Stimulated activated CD4-positive, alpha-beta T cell treated with anti-CD3 and anti-CD28 coated beads, TNF-alpha, amount 100 ng/mL, for 1 hour (primary cell): ENCODE measurements at regions not wholly inside any gene's neighbourhood (a gene's known extent, or its start where the extent isn't known, plus 50 kb on each side); places are given as distances from the start of the nearest gene placed in this dataset.

Experiments
- DNase-seq, 3 donors: peaks; one replicate each; pipeline ENCODE4 v3.0.0-alpha.2; 2020; ENCODE audit warnings: low read depth in 3 of 3, low spot score in 1 of 3

DNA sequence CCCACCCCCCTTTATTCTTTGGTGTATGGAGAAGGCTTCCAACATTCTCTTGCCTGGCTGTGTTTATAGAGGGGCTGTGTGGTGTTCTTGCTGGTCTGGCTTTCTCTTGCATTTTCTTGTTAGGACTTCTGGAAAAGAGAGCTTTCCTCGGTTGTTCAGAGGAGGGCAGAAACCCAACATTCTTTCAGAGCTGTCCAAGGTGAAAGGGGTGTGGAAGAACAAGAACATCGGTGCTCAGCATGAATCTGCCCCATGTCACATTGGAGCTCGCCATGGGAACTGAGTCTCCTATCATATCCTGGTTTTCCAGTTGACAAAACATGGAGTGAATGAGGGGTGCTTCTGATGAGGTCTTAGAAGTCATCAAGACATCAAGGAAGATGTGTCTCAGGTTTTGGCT is 281.8 kb downstream of the RNF144B start:
- no peak for DNase-seq

DNA sequence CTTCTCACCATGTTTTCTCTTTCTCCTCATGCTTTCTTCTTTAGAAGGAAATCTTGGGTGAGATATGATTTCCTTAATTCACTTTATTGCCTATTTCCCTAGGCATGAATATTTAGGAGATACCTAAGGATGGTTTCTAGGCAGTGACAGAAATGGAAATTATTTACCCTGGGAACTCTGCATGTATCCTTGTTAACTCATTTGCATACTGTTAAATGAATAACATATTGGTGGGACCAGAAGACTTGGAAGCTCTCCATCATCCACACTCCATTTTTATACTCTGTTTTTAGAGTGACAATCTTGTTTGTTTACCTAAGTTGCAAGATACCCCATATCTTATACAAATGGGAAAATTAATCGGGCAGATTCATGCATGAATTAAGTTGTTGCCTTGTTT is 285.7 kb downstream of the RNF144B start:
- DNase-seq, result no peak

DNA sequence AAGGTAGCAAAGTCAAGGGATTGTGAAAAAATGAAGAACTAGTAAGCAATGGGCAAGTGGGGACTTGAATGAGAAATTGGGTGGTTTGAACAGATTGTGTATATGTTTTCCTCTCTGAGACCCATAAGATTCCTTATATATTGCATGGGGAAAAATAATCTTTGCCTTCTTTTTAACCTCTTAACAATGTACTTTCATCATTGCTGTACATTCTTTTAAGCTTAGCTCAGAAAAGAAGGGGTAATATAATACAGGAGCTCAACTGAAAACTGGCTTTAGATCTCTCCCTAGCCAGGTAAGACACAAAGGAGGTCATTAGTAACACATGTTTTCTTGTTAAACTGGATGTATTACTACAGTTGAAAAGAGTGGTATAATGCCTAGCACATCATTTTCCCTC is 287.2 kb downstream of the RNF144B start:
- DNase-seq, result no peak

DNA sequence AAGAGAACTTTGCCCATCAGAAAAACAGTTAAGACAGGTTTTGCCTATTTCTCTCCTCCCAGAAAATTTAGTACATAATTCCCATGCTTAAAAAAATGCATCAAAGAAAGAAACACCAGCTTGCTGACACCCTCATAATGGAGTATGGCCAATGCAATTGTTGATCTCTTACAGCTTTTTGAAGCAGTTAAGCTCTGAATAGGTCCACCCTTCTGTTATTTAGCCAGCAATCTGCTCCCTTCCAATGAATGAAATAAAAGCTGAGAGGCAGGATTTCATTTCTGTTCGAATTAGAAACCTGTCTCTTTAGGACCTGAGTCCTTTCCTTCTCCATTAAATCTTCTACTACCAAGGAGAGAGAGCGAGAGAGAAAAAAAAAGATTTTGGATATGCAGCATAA is 288.7 kb downstream of the RNF144B start:
- no peak for DNase-seq

DNA sequence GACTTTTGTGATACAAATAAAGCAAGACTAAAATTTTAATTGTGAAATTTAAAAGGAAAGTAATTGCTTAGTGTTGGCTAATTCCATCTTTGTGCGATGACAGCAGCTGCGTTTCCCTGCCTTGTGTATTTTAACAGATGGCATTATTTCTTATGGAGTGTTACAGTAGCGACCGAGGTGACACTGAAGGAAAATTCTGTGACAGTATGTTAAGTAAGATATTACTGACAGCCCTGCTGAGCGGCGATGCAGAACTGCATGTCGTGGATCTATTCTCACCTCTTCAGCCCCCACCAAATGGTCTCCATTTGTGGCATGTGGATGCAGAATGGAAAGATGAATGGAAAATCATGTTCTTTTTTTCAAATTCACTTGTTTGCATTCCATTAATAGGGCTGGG is 289.4 kb downstream of the RNF144B start:
- DNase-seq, result no peak

DNA sequence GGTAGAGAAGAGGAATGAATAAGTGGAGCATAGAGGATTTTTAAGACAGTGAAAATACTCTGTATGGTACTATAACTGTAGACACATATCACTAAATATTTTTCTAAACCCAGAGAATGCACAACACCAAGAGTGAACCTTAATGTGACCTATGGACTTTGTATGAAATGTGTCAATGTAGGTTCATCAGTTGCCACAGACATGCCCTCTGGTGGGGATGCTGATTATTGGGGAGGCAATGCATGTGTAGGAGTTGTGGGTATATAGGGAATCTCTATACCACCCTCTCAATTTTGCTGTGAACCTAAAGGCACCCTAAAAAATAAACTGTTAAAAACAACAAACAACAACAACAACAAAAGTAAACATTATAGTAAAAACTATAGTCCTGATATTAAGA is 293.7 kb downstream of the RNF144B start:
- no peak for DNase-seq

DNA sequence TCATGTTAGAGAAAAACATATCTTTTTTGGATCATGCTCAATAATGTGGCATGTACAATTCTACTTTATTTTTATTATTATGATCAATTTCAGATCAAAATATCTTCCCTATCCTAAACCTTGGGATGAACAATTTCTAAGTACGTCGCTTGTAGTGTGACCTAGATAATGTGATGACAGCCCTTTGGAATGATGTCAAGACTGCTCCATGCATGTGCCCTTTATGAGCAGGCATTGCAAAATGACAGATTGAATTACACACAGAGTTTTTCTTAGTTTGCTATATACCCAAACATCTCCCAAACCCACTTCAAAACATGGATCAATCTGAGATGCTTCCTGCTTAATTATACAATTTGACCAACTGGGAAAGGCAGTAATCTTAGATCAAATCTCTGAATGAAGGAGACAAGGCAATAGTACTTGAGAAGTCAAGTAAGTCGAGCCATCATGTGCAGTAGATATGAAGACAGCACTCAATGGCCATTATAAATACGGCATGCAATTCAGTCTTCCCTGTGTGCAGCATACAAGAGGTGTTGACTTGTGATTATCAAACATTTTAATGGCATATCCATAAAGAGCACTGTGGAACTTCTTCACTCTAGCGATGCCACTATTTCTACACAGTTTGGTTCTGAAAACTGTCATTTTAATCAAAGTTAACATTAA is 294.8 kb downstream of the RNF144B start:
- DNase-seq, result no peak

DNA sequence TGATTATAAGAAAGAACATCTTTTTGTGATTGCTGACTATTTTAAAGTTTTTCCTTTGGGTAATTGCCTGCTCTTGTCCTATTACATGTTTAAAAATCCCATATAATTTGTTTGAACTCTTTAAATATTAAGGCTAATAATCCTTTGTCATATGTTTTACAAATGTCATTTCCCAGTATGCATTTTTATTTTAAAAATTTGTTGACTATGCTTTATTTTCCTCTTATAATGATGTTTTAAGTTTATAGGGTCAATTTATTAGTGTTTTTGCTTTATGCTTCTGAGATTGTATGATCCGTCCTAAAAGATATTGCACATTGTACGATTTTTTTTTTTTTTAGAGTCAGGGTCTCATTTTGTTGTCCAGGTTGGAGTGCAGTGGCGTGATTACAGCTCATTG is 297.2 kb downstream of the RNF144B start:
- DNase-seq, result no peak

DNA sequence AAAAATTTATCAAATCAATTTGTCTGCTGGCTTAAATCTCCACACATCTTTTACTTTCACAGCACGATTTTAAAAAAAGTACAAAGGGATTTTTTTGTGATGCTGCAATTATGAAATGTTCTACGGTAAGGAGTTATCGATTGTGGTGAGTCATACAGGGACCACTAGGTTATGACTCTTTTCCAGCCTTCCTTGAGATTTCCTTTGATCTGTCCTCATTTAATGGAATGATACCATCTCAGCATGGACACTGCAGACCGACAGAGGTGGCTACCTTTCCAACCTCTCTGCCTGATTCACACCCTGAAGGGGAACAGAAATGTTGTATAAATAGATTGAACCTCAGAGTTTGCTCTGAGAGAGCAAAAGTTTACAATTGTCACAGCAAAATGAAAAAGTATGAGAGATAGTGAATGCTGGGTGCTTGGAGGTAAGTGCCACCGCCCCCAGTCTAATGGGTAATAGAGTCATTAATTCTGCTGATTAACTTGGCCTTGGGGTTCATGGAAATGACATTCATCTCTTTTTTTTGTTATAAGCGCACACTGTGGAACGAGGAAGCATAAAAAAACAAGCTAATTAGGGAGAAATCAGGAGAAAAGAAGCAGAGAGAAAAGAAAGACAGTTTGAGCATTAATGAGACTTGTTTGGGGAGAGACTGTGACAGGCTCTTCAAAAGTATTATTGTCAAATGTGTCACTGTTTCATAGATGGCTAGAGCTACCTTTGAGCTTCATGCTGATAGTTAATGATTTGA is 306.0 kb downstream of the RNF144B start:
- DNase-seq, result no peak

DNA sequence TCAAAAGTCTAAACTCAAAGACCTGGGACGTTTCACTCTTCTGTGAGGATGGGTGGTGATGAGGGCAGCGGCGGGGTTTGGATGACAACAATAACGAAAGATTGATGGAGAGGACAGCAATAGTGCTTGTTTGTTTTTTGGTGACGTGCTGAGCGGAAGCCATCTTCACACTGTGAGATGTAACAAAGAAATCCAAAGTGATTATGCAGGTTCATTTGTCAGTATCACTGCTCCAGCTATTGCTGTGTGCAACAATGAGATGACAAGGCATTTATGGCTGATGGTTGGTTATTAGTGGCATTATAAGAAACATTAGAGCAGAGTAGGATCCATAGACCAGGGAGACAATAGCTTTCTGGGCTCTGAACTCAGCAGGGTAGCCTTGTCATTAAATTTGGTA is 306.7 kb downstream of the RNF144B start:
- DNase-seq, result no peak

DNA sequence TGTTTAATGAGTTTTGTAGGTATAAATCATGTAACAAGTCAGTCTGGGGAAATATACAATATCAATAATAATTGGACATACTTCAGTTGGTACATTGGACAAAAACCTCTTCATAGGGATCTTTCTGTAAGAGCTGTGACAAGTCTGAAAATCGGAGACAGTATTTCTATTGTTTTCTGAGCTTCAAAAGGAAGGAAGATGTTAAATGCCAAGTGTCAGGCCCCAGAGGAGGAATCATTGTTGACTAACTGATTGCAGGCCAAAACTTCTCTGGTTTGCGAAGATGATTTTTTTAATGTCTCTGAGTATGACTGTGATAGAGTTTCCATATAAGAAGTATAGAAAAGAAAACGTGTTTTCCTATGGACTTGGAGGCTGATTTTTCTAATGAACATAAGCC is 316.4 kb downstream of the RNF144B start:
- DNase-seq, result no peak

DNA sequence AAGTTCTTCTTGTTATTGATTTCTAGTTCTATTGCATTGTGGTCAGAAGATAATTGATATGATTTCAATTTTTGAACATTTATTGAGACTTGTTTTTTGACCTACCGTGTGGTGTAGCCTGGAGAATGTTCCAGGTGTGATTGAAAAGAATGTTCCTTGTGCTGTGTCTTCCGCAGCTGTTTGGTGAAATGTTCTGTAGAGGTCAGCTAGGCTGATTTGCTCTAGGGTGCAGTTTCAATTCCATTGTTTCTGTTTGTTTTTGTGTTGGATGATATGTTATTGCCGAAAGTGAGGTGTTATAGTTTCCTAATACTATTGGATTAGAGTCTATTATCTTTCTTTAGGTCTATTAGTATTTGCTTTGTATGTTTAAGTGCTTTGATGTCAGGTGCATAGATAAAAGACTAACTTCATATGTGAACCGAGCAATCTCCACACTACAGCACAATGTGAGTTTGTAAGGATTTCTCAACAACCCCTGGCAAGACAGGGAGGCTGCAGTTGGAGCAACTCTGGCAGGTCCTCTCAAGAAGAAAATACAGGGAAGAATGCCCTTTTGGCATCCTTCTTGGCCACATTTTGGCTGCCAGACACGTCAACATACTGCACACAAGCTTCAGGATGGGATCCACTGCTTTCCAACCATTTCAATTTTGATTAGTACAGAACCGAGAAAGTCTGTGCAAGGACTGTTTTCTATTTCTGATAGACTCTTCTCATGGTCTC is 320.7 kb downstream of the RNF144B start:
- DNase-seq, result no peak

DNA sequence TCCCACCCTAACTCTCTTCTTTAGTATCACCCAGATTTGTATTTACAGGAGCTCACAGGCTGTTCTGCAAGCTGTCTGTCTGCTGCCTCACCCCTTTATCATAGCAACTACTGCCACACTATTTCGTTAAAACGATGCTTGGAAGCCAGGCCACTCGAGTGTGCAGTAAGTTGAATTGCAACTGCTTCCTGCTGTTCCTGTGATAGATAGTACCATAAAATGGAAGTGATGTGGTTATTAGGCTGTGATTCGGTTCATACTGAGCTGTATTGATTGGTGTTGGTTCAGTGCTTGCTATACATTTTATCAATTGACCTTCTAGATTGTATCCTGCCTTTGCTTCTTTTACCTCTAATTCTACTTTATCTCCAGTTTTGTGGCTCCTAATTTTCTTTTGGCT is 325.4 kb downstream of the RNF144B start:
- no peak for DNase-seq

DNA sequence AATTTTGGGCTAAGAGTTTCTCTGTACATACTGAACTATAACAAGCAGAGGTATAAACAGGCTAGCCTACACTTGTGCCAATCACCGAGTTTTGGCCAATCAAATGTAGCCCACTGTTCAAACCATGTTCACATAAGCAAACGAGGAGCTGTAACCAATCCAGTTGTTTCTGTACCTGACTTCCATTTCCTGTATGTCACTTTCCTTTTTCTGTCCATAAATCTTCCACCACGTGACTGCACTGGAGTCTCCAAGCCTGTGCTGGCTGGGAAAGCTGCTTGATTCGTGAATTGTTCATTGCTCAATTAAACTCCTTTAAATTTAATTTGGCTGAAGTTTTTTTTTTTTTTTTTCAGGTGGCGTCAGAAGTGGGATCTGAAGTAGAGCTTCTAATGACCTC is 332.9 kb downstream of the RNF144B start:
- DNase-seq, result no peak

DNA sequence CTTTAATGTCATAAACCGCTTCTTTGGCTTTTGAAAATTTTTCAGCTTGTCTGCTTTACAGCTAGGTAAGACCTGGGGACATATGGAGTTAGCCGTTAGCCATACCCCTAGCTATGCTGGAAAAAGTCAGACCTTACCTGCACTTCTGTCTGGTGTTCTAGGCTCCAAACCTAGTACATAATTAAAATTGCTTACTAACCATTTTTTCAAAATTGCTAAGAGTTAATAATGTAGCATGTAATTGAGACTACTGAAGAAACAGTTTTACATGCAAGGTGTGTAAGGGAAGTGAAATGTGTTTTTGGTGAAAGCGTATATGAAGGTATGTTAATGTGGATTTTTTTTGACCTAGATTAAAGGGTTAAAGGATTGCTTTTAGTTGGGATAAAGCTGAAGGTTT is 336.9 kb downstream of the RNF144B start:
- DNase-seq, result no peak

DNA sequence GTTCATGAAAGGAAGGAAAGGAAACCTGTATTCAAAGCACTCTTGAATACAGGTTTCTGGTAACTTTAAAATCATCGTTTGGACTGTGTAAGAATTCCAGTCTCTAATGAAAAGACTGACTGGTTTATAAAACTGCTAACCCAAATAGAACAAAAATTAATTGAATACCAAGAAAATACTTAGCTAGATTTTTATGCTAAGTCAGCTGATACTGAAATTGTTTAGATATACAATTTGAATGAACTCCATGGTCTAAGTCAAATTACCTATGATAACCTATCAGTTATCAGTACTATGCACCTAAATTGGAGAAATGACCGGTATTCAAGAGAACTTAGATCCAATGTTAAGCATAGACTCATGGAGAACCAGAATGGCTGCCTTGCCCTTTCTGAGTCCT is 338.3 kb downstream of the RNF144B start:
- no peak for DNase-seq

DNA sequence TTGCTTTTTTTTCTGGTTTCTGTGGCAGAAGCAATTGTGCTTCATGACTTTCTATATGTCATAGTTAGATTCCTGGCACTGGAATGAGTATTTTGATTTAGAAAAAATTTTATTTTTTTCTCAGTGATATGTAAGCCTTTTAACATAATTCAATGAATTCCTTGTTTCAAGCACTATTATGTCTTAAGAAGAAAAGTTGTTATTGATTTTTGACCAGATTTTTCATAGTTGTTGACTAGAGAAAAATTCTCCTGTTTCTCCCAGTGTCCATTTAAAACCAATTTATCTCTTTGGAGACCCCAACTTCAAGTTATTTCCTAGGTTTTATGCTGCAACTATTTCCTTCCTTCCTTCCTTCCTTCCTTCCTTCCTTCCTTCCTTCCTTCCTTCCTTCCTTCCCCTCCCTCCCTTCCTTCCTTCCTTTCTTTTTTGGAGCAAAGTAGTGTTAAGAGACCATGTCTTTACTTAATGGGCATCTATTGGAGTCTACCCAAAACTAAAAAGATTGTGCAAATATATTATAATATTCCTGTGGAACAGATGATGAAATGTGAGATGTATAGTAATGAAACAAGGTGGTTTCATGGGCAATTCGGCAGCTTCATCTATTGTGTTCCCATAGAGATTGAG is 346.9 kb downstream of the RNF144B start:
- DNase-seq, result no peak

DNA sequence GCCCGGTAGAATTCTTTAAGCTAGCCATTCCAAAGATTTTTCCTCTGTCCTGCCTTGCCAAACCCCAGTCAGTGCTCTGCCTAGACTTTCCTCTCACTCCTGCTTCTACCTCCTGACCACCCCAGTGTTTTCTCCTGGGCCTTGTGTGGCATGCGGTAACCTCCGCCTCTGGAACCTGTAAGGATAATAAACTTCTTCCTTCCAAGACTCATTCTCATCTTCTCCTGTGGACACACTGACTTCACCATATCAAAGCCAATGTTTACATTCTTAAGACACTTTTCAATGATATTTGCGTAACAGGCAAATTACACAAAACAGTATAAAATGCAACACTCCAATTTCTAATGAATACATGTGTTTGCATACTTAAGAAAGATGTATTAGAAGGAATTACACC is 354.6 kb downstream of the RNF144B start:
- no peak for DNase-seq

DNA sequence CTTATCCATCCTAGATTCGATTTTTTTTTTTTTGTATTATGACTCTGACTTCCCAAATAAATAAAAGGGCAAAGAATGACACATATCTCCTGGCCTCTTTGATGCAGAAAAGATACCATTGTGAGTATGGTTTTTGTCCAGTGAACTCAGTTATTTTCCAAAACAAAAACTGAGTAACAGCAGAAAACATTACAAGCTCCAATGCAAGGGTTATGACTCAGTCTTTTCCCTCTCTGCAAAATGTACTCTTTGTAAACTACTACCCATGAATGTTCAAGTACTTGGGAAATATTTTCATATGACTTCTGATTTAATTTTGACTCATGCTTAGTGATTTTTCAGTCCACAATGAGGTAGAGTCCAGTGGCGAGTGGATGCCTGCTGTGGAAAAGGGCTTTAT is 355.3 kb downstream of the RNF144B start:
- no peak for DNase-seq

DNA sequence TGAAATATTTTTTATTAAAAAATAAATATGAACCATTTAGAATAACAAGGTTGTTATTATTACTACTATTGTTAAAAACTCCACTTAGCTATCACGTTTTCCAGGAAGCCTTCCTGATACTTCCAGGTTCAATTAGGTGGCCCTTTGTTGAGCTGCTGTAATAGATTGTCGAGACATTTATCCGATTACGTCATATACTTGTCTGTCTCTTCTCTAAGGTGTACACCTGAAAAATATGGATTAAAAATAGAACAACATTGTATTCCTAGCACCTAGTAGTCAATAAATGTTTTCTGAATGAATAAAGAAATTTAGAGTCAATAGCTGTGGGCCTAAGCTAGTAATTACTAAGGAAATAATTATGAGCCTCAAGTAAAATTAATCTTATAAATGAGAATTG is 359.6 kb downstream of the RNF144B start:
- no peak for DNase-seq

DNA sequence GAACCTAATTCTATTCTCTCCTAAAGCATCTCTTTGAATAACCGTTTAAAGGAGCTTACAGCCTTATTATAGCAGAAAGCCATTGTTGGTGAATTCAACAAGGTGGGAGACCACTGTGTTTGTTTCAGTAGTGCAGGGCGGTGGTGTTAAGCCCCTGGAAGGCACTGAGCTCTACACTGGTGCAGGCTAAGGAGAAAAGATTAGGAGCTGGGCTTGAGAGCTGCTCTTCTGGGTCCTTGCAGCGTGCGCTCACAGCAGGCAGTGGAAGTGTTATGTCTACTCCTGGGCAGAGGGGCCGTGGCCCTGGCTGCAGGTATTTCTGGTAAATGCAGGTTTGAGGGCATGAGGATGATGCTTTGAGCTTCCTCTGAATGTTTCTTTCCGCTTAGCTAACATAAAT is 361.2 kb downstream of the RNF144B start:
- no peak for DNase-seq
